ENCODE measurements at regions not wholly inside any gene's neighbourhood (a gene's known extent, or its start where the extent isn't known, plus 50 kb on each side); places are given as distances from the start of the nearest gene placed in this dataset.

DNA sequence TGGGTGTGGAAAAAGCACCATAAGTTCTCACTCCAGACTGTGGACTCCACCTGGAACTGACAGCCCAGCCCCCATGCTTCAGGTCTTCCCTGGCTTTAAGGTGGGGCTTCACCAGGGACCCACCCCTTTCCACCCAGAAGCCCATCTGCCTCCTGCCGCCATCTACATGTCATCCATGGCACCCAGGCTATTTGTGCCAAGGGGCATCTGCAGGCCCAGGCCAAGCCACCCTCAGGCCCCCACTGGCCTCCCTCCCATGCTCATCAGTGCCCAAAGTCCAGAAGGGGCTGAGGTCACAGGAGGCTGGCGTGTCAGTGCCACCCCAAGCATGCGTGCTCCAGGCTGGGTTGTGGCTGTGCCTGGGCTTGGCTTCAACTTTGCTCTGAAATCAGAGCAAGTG is 212.2 kb upstream of the DIO3 start:
- ATAC-seq (no peak), DNase-seq (no peak)
- Histone ChIP-seq H3K36me3 (no peaks in the 10 kb centered on the region), H3K9me3 (peaks cover 0 to 35% (median 6%) of the 10 kb centered on the region in 11 donors), H3K4me1 (no peaks in the 10 kb centered on the region), H3K4me3 (no peak overlapping the region), H3K27me3 (no peaks in the 10 kb centered on the region), H3K27ac (no peak overlapping the region)
- TF ChIP-seq, protein P1, sequence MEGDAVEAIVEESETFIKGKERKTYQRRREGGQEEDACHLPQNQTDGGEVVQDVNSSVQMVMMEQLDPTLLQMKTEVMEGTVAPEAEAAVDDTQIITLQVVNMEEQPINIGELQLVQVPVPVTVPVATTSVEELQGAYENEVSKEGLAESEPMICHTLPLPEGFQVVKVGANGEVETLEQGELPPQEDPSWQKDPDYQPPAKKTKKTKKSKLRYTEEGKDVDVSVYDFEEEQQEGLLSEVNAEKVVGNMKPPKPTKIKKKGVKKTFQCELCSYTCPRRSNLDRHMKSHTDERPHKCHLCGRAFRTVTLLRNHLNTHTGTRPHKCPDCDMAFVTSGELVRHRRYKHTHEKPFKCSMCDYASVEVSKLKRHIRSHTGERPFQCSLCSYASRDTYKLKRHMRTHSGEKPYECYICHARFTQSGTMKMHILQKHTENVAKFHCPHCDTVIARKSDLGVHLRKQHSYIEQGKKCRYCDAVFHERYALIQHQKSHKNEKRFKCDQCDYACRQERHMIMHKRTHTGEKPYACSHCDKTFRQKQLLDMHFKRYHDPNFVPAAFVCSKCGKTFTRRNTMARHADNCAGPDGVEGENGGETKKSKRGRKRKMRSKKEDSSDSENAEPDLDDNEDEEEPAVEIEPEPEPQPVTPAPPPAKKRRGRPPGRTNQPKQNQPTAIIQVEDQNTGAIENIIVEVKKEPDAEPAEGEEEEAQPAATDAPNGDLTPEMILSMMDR (IDR thresholded peaks at IDR 0.05) = no peak
- intact Hi-C loops (cut with DNase I) = no loop called here
- WGBS, 2 donors = 89 to 92% methylated on average over 3 of the region's 3 CpGs

DNA sequence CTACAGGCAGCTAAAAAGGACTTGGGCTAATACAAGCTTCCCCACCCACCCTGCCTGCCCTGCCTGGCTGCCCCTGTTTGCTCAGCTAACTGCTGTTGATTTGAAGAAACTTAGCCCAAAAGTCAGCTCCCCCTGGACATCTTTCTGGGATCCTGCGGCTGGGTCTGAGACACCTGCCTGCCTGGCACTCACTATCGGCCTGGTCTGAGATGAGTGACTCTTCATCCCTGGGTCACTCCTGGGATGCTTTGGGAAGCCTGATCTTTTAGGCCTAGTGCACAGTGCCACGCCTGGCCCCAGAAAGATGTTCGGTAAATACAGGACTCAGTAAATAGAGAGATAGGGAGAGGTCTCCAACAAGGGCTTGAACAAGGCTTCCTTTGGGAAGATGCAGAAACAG is 211.3 kb upstream of the DIO3 start:
- H3K27ac ChIP-seq = no peak overlapping the region
- peaks cover 0 to 44% (median 9%) of the 10 kb centered on the region in 11 donors for H3K9me3 ChIP-seq
- intact Hi-C loops (cut with DNase I) = no loop called here
- WGBS, 2 donors = 88 to 93% methylated on average over 4 of the region's 4 CpGs
- ATAC-seq = no peak
- TF ChIP-seq, protein P1 (IDR thresholded peaks at IDR 0.05) = no peak
- no peaks in the 10 kb centered on the region for H3K27me3 ChIP-seq
- no peaks in the 10 kb centered on the region for H3K36me3 ChIP-seq
- no peaks in the 10 kb centered on the region for H3K4me1 ChIP-seq
- no peak for DNase-seq
- no peak overlapping the region for H3K4me3 ChIP-seq

DNA sequence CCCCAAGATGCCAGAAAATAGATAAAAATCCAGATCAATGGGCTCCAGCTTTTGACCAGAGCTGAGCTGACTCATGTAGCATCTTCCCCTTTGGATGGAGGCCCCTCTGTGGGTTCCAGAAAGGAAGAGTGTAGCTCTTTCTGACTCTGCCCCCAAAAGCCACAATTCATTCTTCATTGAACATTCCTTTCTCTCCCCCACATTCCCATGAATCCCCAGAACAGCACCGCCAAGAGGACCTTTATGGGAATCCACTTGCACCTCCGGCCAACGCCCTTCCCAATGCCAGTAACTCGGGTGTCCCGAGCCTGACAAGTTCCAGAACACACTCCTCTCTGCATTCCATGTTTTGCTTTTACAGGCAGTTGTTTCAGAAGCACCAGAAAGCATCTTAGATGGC is 210.6 kb upstream of the DIO3 start:
- Histone ChIP-seq H3K27ac (no peak overlapping the region), H3K27me3 (no peaks in the 10 kb centered on the region), H3K9me3 (peaks cover 0 to 46% (median 9%) of the 10 kb centered on the region in 11 donors), H3K36me3 (no peaks in the 10 kb centered on the region), H3K4me1 (no peaks in the 10 kb centered on the region), H3K4me3 (no peak overlapping the region)
- intact Hi-C loops (cut with DNase I) = no loop called here
- ATAC-seq = no peak
- no peak for DNase-seq
- TF ChIP-seq, protein P1 (IDR thresholded peaks at IDR 0.05) = no peak
- 74 to 75% methylated on average over 5 of the region's 5 CpGs for WGBS, 2 donors

DNA sequence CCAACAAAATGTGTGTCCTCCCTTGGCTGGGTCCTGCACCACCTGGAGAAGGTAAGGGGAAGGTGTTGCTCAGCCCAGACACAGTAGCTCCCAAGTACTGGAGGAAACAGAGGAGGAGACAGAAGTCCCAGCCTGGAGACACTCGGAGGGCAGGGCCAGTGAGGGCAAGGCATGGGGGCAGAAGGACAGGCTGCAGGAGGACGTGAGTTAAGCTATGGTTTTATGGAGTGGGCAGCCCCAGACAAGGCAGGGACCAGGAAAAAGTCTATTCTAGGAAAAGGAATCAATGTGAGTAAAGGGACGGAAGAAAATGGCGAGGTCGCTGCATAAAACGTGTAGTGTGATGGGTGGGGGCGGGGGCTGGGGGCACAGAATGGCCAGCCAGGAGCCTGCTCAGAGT is 210.1 kb upstream of the DIO3 start:
- intact Hi-C loops (cut with DNase I) = no loop called here
- no peak for ATAC-seq

More for the DNA sequence above, 210.1 kb upstream of the DIO3 start:
- 64 to 71% methylated on average over 7 of the region's 7 CpGs for WGBS, 2 donors
- Histone ChIP-seq H3K27ac (no peak overlapping the region), H3K36me3 (no peaks in the 10 kb centered on the region), H3K27me3 (no peaks in the 10 kb centered on the region), H3K4me1 (no peaks in the 10 kb centered on the region), H3K9me3 (peaks cover 0 to 44% (median 9%) of the 10 kb centered on the region in 11 donors), H3K4me3 (no peak overlapping the region)
- TF ChIP-seq, protein P1 (IDR thresholded peaks at IDR 0.05) = no peak
- DNase-seq = no peak
